ENCODE measurements at regions not wholly inside any gene's neighbourhood (a gene's known extent, or its start where the extent isn't known, plus 50 kb on each side); places are given as distances from the start of the nearest gene placed in this dataset.

GRCh38 chr20:23156842-23157423 is 70.8 kb upstream of the CD93 start:
- TF ChIP-seq CTCF (optimal IDR thresholded peaks at IDR 0.05 in 1 of 3, IDR thresholded peaks at IDR 0.05 in 1 of 3, conservative IDR thresholded peaks at IDR 0.05 in 1 of 3; ENCODE audit: extremely low read depth in 1 of 3, insufficient read depth in 2 of 3, low read length in 3 of 3) (no peak), EZH2 (IDR thresholded peaks at IDR 0.05; ENCODE audit: low read length) (no peak)

Data from keratinocyte (primary cell).